GM12878 (cell line): ENCODE measurements at regions not wholly inside any gene's neighbourhood (a gene's known extent, or its start where the extent isn't known, plus 50 kb on each side); places are given as distances from the start of the nearest gene placed in this dataset.
"Not testable (repeated sequence)": the region's sequence is repeated elsewhere in the genome, so short reads cannot be mapped to it uniquely, and the experiment has no call there.

Experiments used
- ATAC-seq: fragments of 200-7000 bp; cut with Tn5 transposase; 3 replicates; pipeline ENCODE4 v1.9.1; 2020; ENCODE audit warnings: mild to moderate bottlenecking, moderate library complexity
- BruUV-seq: library from RNA; stranded (reverse); fragments of 400-500 nt; replicated peaks from 2 replicates; lab custom pipeline; 2021; lab: Mats Ljungman, UMichigan
- CTCF ChIA-PET: fragments of 300-600 bp; sonication (Branson Sonifier 250); formaldehyde crosslinking; extraction: SDS; loops from one replicate; lab custom pipeline; 2021; ENCODE audit warnings: inconsistent platforms; lab: Yijun Ruan, JAX
- POLR2A ChIA-PET: fragments of 350-600 bp; formaldehyde crosslinking; extraction: SDS; loops from one replicate; lab custom pipeline; 2021; ENCODE audit warnings: inconsistent platforms; lab: Charles Lee
- RAD21 ChIA-PET: fragments of 300-600 bp; sonication (Branson Sonifier 250); formaldehyde crosslinking; loops from one replicate; lab custom pipeline; 2023; ENCODE audit warnings: antibody characterized with exemption; ENCODE audit not compliant: unreplicated experiment; lab: Charles Lee
- SMC1A ChIA-PET: fragments of 300-600 bp; sonication (Branson Sonifier 250); formaldehyde crosslinking; loops from one replicate; lab custom pipeline; 2023; ENCODE audit not compliant: unreplicated experiment, uncharacterized antibody; lab: Charles Lee
- DNase-seq: peaks from one replicate; pipeline ENCODE4 v3.0.0-alpha.2; 2011; ENCODE audit warnings: low read depth, low spot score
- FAIRE-seq: peaks from 3 replicates; lab custom pipeline; 2011; peaks lifted over from hg19 to GRCh38; lab: Jason Lieb, UNC
- H2AFZ ChIP-seq: 2 replicates; pipeline ENCODE4 v1.6.0; 2011; ENCODE audit warnings: low read depth, low read length, control low read depth; ENCODE audit not compliant: control insufficient read depth
- H3K27ac ChIP-seq: 2 replicates; pipeline ENCODE4 v1.5.1; 2011; ENCODE audit warnings: control low read depth; ENCODE audit not compliant: control insufficient read depth, insufficient read depth
- H3K27me3 ChIP-seq, 2 experiments: replicated peaks in 1 of 2; 2 replicates each; pipeline versions ENCODE4 v1.6.0 to v1.6.1; 2011; ENCODE audit warnings: low read length in 1 of 2; ENCODE audit not compliant: control insufficient read depth in 2 of 2, insufficient read depth in 2 of 2
- H3K36me3 ChIP-seq, 2 experiments: 2 replicates each; pipeline ENCODE4 v1.5.1; 2011; ENCODE audit warnings: low read length in 1 of 2; ENCODE audit not compliant: control insufficient read depth in 2 of 2, insufficient read depth in 2 of 2
- H3K4me1 ChIP-seq: 2 replicates; pipeline ENCODE4 v1.6.1; 2011; ENCODE audit warnings: mild to moderate bottlenecking, low read length, moderate library complexity, mixed read lengths; ENCODE audit not compliant: control insufficient read depth, insufficient read depth
- H3K4me2 ChIP-seq: 2 replicates; pipeline ENCODE4 v1.6.0; 2011; ENCODE audit warnings: control low read depth; ENCODE audit not compliant: control insufficient read depth, insufficient read depth
- H3K4me3 ChIP-seq: fragments of 200-600 bp; sonication (generic); 2 replicates; pipeline ENCODE4 v1.5.1; 2016
- H3K79me2 ChIP-seq: 2 replicates; pipeline ENCODE4 v1.6.0; 2011; ENCODE audit warnings: low read length; ENCODE audit not compliant: control insufficient read depth, insufficient read depth
- H3K9ac ChIP-seq: 2 replicates; pipeline ENCODE4 v1.8.0; 2011; ENCODE audit warnings: low read length, control low read depth, mixed read lengths; ENCODE audit not compliant: control insufficient read depth, insufficient read depth
- H3K9me3 ChIP-seq: replicated peaks from 3 replicates; pipeline ENCODE4 v1.5.1; 2011; ENCODE audit warnings: mild to moderate bottlenecking, low read length; ENCODE audit not compliant: control insufficient read depth, insufficient read depth
- H4K20me1 ChIP-seq: 2 replicates; pipeline ENCODE4 v1.6.0; 2011; ENCODE audit not compliant: control insufficient read depth, insufficient read depth
- BMI1 ChIP-seq: fragments of 450-650 bp; IDR thresholded peaks from 2 replicates; pipeline ENCODE4 v1.6.1; 2016; ENCODE audit warnings: mild to moderate bottlenecking, moderate library complexity, borderline replicate concordance
- CBFB ChIP-seq: IDR thresholded peaks from 2 replicates; pipeline ENCODE4 v1.6.1; 2016; ENCODE audit warnings: antibody characterized with exemption, low read depth
- HDAC6 ChIP-seq: fragments of 200-600 bp; sonication (generic); IDR thresholded peaks from one replicate; pipeline ENCODE4 v1.8.0; 2017; ENCODE audit warnings: antibody characterized with exemption; ENCODE audit not compliant: unreplicated experiment
- IKZF1 ChIP-seq: fragments of 450-650 bp; conservative IDR thresholded peaks from 2 replicates; pipeline ENCODE4 v1.6.1; 2017; ENCODE audit warnings: antibody characterized with exemption, mild to moderate bottlenecking
- JUNB ChIP-seq: IDR thresholded peaks from 2 replicates; pipeline ENCODE4 v1.6.1; 2016; ENCODE audit warnings: antibody characterized with exemption, mild to moderate bottlenecking
- KLF5 ChIP-seq: fragments of 450-650 bp; IDR thresholded peaks from 2 replicates; pipeline ENCODE4 v1.6.1; 2014; ENCODE audit warnings: mild to moderate bottlenecking; ENCODE audit not compliant: partially characterized antibody
- MEF2B ChIP-seq: fragments of 450-650 bp; IDR thresholded peaks from 2 replicates; pipeline ENCODE4 v1.6.1; 2018; ENCODE audit warnings: mild to moderate bottlenecking, moderate library complexity; ENCODE audit not compliant: partially characterized antibody, poor library complexity, severe bottlenecking
- MTA3 ChIP-seq: IDR thresholded peaks from 2 replicates; pipeline ENCODE4 v1.6.1; 2012; ENCODE audit warnings: low read length, inconsistent platforms, borderline replicate concordance
- MXI1 ChIP-seq: fragments of 150-350 bp; IDR thresholded peaks from 2 replicates; pipeline ENCODE4 v1.6.1; 2011; ENCODE audit warnings: low read depth, mild to moderate bottlenecking, inconsistent platforms, low read length, improper control_type of control experiment
- POLR2A ChIP-seq: IDR thresholded peaks from 2 replicates; pipeline ENCODE4 v1.6.1; 2011; ENCODE audit warnings: low read depth, mild to moderate bottlenecking, low read length
- POLR2AphosphoS5 ChIP-seq: IDR thresholded peaks from 2 replicates; pipeline ENCODE4 v1.6.1; 2011; ENCODE audit warnings: mild to moderate bottlenecking, low read length, inconsistent platforms
- STAT3 ChIP-seq: IDR thresholded peaks from 2 replicates; pipeline ENCODE4 v1.6.1; 2011; ENCODE audit warnings: low read depth, low read length, improper control_type of control experiment
- ZSCAN29 ChIP-seq: fragments of 450-650 bp; IDR thresholded peaks from 2 replicates; pipeline ENCODE4 v1.6.1; 2017; ENCODE audit warnings: mild to moderate bottlenecking, moderate library complexity
- ZZZ3 ChIP-seq: IDR thresholded peaks from 2 replicates; pipeline ENCODE4 v1.6.1; 2011; ENCODE audit warnings: low read depth; ENCODE audit not compliant: control insufficient read depth, insufficient read length
- WGBS: methylation state at CpG from one replicate; pipeline ENCODE4 v1.1.6; 2016; ENCODE audit warnings: low lambda C conversion rate; ENCODE audit not compliant: insufficient replicate concordance, insufficient coverage; ENCODE audit errors: missing lambda C conversion rate; 5-methylcytosine and 5-hydroxymethylcytosine counted together
- in situ Hi-C: fragments of 300-500 bp; cut with MboI; formaldehyde crosslinking; loops from 9 replicates; pipeline ENCODE4 v1.14.3; 2018; ENCODE audit warnings: mixed read lengths
- intact Hi-C: fragments of 100-400 bp; cut with micrococcal nuclease; formaldehyde crosslinking; loops from one replicate; pipeline ENCODE4 v1.14.2; 2022; ENCODE audit not compliant: unreplicated experiment
- TF ChIP-seq, protein P1 (sequence below): fragments of 450-650 bp; IDR thresholded peaks from 2 replicates; pipeline ENCODE4 v1.6.1; 2014; ENCODE audit warnings: mild to moderate bottlenecking
- TF ChIP-seq, protein P2 (sequence below): IDR thresholded peaks from 2 replicates; pipeline ENCODE4 v1.6.1; 2012; ENCODE audit warnings: low read depth, low read length, improper control_type of control experiment
- TF ChIP-seq, protein P3 (sequence below): fragments of 450-650 bp; IDR thresholded peaks from 2 replicates; pipeline ENCODE4 v1.6.1; 2016; ENCODE audit warnings: mild to moderate bottlenecking

- in situ Hi-C loops: no loop called here
- BruUV-seq: no TSS peak
- H3K4me3 ChIP-seq: no peak overlapping the region
Measured at GRCh38 chr1:229133811-229134210, 137.1 kb upstream of the RAB4A start.

DNA sequence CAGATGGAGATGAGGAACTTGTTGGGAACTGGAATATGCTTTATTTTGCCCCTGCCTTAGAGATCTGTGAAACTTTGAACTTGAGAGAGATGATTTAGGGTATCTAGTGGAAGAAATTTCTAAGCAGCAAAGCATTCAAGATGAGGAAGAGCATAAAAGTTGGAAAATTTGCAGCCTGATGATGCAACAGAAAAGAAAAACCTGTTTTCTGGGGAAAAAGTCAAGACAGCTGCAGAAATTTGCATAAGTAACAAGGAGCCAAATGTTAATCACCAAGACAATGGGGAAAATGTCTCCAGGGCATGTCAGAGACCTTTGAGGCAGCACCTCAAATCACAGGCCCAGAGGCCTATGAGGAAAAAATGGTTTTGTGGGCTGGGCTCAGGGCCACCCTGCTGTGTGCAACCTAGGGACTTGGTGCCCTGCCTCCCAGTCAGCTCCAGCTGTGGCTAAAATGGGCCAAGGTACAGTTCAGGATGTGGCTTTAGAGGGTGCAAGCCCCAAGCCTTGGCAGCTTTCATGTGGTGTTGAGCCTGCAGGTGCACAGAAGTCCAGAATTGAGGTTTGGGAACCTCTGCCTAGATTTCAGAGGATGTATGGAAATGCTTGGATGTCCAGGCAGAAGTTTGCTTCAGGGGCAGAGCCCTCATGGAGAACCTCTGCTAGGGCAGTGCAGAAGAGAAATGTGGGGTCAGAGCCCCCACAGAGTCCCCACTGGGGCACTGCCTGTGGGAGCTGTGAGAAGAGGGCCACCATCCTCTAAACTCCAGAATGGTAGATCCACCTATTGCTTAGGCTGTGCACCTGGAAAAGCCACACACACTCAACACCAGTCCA, 136.3 kb upstream of the RAB4A start:
- H3K27me3 ChIP-seq, H3K4me3 ChIP-seq, BruUV-seq, H3K9me3 ChIP-seq, H3K9ac ChIP-seq, H3K4me2 ChIP-seq, DNase-seq, SMC1A ChIA-PET, H3K27ac ChIP-seq, H3K79me2 ChIP-seq, intact Hi-C loops, POLR2A ChIA-PET, CTCF ChIA-PET, H3K36me3 ChIP-seq, in situ Hi-C loops, H4K20me1 ChIP-seq, ATAC-seq, RAD21 ChIA-PET, H2AFZ ChIP-seq, FAIRE-seq: not testable (repeated sequence)
- peaks cover 12% of the 10 kb centered on the region for H3K4me1 ChIP-seq

More at GRCh38 chr1:229133811-229134210, 137.1 kb upstream of the RAB4A start:
- intact Hi-C loops: no loop called here
- SMC1A ChIA-PET: no interaction called here
- no peak for ATAC-seq
- Histone ChIP-seq H2AFZ (no peak overlapping the region), H3K27me3 (peaks cover 0 to 8% of the 10 kb centered on the region in 2 experiments; a peak in 1 of 4 replicates), H3K4me2 (no peak overlapping the region), H3K9ac (no peak overlapping the region), H3K4me1 (peaks cover 9% of the 10 kb centered on the region), H4K20me1 (no peaks in the 10 kb centered on the region), H3K79me2 (no peaks in the 10 kb centered on the region), H3K36me3 (no peaks in the 10 kb centered on the region), H3K9me3 (no peaks in the 10 kb centered on the region; the same call in 2 of the 3 replicates)
- CTCF ChIA-PET: no interaction called here
- DNase-seq: no peak
- 0% methylated on average over 1 of the region's 1 CpG for WGBS
- no peak for FAIRE-seq
- TF ChIP-seq ZSCAN29 (no peak), MTA3 (no peak), MEF2B (no peak), BMI1 (no peak), CBFB (no peak), POLR2AphosphoS5 (no peak), STAT3 (no peak), ZZZ3 (no peak), MXI1 (no peak), IKZF1 (no peak), HDAC6 (no peak), KLF5 (no peak), JUNB (no peak), POLR2A (no peak)
- TF ChIP-seq, protein P1, sequence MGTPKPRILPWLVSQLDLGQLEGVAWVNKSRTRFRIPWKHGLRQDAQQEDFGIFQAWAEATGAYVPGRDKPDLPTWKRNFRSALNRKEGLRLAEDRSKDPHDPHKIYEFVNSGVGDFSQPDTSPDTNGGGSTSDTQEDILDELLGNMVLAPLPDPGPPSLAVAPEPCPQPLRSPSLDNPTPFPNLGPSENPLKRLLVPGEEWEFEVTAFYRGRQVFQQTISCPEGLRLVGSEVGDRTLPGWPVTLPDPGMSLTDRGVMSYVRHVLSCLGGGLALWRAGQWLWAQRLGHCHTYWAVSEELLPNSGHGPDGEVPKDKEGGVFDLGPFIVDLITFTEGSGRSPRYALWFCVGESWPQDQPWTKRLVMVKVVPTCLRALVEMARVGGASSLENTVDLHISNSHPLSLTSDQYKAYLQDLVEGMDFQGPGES: no peak
- TF ChIP-seq, protein P2, sequence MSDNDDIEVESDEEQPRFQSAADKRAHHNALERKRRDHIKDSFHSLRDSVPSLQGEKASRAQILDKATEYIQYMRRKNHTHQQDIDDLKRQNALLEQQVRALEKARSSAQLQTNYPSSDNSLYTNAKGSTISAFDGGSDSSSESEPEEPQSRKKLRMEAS: no peak
- TF ChIP-seq, protein P3, sequence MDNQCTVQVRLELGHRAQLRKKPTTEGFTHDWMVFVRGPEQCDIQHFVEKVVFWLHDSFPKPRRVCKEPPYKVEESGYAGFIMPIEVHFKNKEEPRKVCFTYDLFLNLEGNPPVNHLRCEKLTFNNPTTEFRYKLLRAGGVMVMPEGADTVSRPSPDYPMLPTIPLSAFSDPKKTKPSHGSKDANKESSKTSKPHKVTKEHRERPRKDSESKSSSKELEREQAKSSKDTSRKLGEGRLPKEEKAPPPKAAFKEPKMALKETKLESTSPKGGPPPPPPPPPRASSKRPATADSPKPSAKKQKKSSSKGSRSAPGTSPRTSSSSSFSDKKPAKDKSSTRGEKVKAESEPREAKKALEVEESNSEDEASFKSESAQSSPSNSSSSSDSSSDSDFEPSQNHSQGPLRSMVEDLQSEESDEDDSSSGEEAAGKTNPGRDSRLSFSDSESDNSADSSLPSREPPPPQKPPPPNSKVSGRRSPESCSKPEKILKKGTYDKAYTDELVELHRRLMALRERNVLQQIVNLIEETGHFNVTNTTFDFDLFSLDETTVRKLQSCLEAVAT: no peak
- TF ChIP-seq, all 136 proteins: peak for 0
- ChIA-PET RAD21 (no interaction called here), POLR2A (no interaction called here)
- H3K27ac ChIP-seq: no peak overlapping the region
